GM18499 (cell line): ENCODE measurements at regions not wholly inside any gene's neighbourhood (a gene's known extent, or its start where the extent isn't known, plus 50 kb on each side); places are given as distances from the start of the nearest gene placed in this dataset.

ENCODE experiments used
- ATAC-seq: cut with Tn5 transposase; IDR thresholded peaks from one replicate; pipeline ENCODE4 v1.9.1; 2021; ENCODE audit warnings: moderate number of reproducible peaks; ENCODE audit not compliant: insufficient read depth, unreplicated experiment

DNA sequence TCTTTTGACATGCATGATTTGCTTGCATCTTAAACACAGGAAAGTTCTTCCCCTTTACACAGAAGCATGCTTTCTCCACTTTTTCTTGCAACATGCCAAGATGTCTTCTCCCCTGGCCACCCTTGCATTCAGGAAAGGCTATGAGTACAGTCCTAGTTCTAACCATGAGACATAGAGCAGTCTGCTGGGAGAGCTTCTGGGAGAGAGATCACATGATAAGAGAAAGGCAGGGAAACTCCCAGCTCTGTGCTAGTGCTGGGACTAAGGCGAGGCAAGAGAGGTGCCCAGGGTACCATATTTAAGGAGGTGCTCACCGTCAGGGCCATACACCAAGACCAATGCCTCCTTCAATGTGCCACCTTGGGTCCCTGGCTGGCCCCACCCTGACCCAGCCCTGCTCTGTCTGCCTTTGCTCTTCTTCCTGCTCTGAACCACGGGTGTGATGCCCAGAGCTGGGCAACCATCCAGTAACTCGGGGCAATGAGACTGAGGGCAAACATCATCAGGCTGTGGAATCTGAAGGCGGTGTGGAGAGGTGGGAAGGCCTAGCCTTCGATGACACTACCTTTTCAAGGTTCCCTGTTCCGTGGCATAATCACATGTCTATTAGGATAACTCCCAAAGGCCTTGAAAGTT is 77.4 kb upstream of the PRR20G start:
- ATAC-seq, result no peak

DNA sequence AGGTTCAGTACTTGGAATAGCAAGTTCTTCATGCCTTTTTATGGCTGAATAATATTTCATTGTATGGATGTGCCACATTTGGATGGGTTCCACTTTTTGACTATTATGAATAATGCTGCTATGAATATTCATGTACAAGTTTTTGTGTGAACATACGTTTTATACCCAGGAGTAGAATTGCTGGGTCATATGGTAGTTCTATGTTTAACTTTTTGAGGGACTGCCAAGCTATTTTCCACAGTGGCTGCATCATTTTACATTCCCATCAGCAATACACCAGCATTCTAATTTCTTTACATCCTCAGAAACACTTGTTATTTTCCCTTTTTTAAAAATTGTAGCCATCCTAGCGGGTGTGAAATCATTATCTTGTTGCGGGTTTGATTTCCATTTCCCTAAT is 76.0 kb upstream of the PRR20G start:
- no peak for ATAC-seq

GRCh38 chr3:127363171-127363570 is 75.3 kb upstream of the PRR20G start:
- ATAC-seq, result no peak

DNA sequence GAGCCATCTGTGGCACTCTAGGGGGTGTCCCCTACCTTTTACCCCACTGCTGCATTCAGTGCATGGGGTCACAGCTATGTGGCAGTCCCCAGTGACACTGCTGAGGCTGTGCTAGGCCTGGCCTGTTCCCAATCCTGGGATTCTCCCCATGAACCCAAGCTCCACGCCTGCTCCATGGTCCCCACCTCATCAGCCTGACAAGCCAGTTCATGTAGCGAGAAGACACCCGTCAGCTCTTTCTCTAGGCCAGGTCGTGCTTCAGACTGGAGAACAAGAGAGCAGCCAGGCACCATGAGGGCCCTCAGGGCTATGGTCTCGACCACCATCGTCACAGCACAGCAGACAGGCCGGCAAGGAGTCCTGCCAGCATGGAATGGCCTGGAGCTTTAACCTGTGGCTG is 72.8 kb upstream of the PRR20G start:
- ATAC-seq, result no peak

GRCh38 chr3:127358641-127359040 is 70.8 kb upstream of the PRR20G start:
- ATAC-seq, result no peak

GRCh38 chr3:127356381-127356780 is 68.5 kb upstream of the PRR20G start:
- ATAC-seq, result no peak

DNA sequence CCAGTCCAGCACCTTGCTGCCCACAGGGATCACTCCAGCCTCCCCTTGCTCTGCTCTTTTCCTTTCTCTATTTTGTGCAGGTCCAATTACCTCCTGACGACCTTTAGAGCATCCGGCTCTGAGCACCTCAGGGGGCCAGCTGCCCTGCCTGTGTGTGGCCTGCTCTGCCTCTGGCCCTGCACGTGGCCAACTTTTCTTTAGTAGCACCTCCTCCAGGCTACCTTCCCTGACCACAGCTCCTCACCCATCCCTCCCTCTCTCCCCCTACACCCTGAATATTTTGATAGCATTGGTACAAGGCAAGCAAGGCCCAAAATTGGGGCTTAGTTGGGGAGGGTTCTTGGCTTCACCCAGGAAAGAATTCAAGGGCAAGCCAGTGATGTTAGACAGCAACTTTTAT is 66.9 kb upstream of the PRR20G start:
- no peak for ATAC-seq

DNA sequence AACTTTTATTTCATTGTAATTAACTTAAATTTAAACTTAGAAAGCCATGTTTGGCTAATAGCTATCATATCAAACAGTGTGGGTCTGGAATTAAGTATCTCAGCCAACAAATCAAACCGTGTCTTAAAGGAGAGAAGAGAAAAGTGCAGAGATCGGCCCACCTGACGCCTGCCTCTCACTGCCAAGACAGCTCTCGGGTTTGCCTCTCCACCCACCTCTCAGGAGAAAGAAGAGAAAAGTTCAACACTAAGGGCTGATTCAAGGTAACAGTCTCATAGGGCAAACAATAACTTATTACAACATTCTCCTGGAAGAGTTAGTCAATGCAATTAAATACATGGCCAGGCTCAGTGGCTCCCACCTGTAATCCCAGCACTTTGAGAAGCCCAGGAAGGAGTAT is 64.8 kb upstream of the PRR20G start:
- ATAC-seq, result no peak

DNA sequence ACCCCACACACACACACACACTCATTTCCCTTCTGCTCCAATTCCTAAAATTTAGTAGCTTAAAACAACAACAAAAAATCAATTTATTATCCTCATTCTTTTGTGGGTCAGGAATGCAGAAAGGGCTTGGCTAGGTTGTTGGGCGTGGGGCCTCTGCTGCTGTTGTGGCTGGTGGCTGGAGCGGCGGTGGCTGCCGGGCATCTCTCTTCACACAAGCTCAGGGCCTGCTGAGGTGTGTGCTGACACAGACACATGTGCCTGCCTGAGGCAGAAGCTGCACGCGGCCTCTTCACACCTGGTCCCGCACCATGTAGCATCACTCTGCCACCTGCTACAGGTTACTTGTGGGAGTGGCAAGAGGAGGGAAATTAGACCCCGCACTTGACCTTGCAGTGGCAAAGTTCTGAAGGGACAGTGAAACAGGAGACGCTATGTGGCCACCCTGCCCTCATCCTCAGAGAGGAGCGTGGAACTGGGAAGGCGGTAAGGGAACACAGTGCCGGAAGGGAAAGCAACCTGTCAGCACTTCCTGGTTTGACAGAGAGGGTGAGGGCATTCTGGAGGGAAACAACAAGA is 64.0 kb upstream of the PRR20G start:
- no peak for ATAC-seq

DNA sequence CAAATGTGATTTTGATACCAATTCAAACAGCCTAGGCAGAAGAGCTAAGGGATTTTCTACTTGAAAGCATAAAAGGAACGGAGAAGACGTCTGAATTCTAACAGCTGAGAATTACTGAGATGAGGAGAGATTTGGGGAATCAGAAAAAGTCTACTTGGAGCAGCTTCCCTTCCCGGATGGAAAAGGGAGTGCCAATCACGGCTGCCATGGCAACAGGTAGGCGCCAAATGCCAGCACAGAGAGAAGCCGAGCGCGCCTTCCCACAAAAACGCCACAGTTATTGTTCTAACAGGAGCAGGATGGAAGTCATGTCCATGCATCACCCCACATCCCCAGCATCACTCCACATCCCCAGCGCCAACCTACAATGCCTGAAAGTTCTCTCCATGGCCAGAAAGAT is 63.5 kb upstream of the PRR20G start:
- no peak for ATAC-seq

- ATAC-seq, result no peak
Measured at GRCh38 chr3:127350172-127351050, 62.6 kb upstream of the PRR20G start.

DNA sequence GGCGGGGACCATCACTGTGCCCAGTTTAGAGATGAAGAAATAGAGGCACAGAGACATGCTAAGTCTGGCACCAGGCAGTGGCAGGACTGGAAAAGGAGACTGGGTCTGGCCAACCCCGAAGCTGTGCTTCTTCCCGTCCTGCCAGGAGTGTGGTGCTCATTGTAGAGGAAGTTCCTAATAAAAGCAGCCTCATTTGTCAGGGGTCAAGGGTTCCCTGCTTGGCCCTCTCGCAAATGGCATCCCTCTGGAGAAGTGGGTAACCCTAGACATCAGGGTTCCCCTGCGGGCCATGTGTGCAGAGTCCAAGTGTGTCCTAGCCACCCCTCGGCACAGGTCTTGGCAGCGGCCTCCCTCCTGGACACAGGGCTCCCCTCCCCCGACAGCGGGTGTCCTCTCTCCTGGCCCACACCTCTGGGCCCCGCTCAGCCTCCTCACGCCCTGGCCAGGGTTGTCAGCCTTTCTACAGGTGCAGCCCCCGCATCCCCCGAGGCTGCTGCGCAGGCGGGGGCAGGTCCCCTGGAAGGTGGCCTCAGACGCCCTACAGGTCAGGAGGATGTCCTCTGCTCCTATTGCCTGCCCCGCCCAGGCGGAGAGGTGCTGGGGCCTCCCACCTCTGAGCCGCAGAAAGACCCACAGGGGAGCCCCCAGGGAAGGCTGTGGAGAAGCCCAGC is 61.8 kb upstream of the PRR20G start:
- no peak for ATAC-seq

DNA sequence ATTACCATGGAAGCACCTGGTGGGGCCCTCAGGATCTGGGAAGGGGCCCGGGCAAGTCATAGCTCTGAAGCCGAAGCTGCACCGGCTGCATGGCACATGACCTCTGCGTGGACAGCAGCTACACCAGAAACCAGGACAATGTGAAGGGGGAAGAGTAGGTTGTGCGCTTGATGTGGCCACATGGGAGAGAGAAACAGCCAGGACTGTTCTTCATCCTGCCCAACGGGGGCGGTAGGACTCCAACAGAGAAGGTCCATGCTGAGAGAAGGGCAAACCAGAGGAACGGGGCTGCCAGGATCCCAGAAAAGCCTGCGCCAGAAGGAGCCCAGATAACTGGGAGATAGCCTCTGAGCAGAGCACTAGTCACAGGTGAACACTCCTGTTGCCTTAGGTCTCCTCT is 54.9 kb upstream of the PRR20G start:
- no peak for ATAC-seq

GRCh38 chr3:127339928-127340861 is 52.3 kb upstream of the PRR20G start:
- ATAC-seq, result no peak

DNA sequence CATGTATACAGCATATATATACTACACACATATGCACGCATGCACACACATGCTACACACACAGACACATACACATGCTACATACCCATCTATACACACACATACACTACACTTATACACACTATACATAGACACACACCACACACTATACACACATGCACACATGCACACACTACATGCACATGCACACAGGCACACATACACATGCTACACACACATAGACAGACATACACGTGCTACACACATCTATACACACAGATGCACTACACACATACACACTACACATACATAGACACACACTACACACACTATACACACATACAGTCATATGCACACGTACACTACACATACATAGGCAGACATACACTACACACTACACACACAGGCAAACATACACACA is 51.2 kb upstream of the PRR20G start:
- ATAC-seq, result no peak

DNA sequence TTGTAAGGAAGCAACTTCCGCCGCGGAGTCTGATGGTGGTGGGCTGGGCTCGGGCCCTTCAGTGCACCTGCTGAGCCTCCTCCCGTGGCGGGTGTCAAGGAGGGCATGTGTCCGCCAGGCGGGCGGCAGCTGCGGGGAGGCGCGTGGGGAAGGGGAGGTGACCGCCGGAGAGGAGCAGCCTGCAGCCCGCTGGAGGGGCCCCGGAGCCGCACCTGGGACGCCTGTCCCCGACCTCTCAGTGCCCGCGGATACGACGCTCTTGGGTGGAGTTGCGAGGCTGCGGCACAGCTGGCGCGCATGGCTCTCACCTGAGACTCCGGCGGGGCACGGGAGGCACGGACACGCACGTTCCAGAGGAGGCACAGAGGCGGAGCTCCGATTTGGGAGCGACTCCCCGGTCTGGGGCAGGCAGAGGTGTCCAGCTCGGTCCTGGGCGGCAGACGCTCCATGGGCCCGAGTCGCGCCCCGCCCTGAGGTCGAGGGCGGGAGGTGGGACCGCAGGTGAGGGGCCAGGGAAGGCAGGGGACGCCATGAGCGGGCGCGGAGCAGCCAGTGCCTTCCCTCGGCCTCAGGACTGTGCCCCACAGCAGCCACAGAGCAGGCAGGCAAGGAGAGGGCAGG is 50.2 kb upstream of the PRR20G start:
- ATAC-seq, result no peak
